WTC11 (cell line): ENCODE measurements at regions not wholly inside any gene's neighbourhood (a gene's known extent, or its start where the extent isn't known, plus 50 kb on each side); places are given as distances from the start of the nearest gene placed in this dataset.

ENCODE experiments used
- CREB1 ChIP-seq: sonication (generic); formaldehyde crosslinking; IDR thresholded peaks from 2 replicates; pipeline ENCODE4 v1.8.0; 2023; ENCODE audit warnings: mild to moderate bottlenecking, missing genetic modification reagents
- CTCF ChIP-seq: fragments of 200-600 bp; IDR thresholded peaks from 2 replicates; pipeline ENCODE4 v1.8.0; 2022; ENCODE audit warnings: antibody characterized with exemption
- E2F1 ChIP-seq: sonication (generic); formaldehyde crosslinking; IDR thresholded peaks from 2 replicates; pipeline ENCODE4 v1.8.0; 2022; ENCODE audit warnings: mild to moderate bottlenecking, missing genetic modification reagents
- E2F4 ChIP-seq: sonication (generic); formaldehyde crosslinking; IDR thresholded peaks from 2 replicates; pipeline ENCODE4 v1.8.1; 2022; ENCODE audit warnings: low read depth, mild to moderate bottlenecking, moderate library complexity, missing genetic modification reagents, borderline replicate concordance
- ERG ChIP-seq: fragments of 250-450 bp; sonication (Bioruptor Pico); IDR thresholded peaks from 2 replicates; pipeline ENCODE4 v1.8.0; 2021; ENCODE audit warnings: mild to moderate bottlenecking
- ESRRA ChIP-seq: sonication (generic); formaldehyde crosslinking; IDR thresholded peaks from 2 replicates; pipeline ENCODE4 v1.8.1; 2022; ENCODE audit warnings: mild to moderate bottlenecking, missing genetic modification reagents, borderline replicate concordance
- NR3C1 ChIP-seq: sonication (generic); formaldehyde crosslinking; conservative IDR thresholded peaks from 2 replicates; pipeline ENCODE4 v1.8.1; 2023; ENCODE audit warnings: low read depth, mild to moderate bottlenecking, missing genetic modification reagents
- TEAD1 ChIP-seq: sonication (generic); formaldehyde crosslinking; IDR thresholded peaks from 2 replicates; pipeline ENCODE4 v1.8.0; 2022; ENCODE audit warnings: mild to moderate bottlenecking, missing genetic modification reagents
- ZBTB43 ChIP-seq: sonication (generic); formaldehyde crosslinking; IDR thresholded peaks from 2 replicates; pipeline ENCODE4 v1.8.1; 2023; ENCODE audit warnings: mild to moderate bottlenecking, missing genetic modification reagents

- no peak for TF ChIP-seq CREB1 (CRISPR knock-in tag)
- no peak for TF ChIP-seq CTCF
- no peak for TF ChIP-seq ESRRA (CRISPR knock-in tag)
- TF ChIP-seq E2F1 (CRISPR knock-in tag): no peak
- no peak for TF ChIP-seq NR3C1 (CRISPR knock-in tag)
- TF ChIP-seq E2F4 (CRISPR knock-in tag): no peak
- no peak for TF ChIP-seq ZBTB43 (CRISPR knock-in tag)
- no peak for TF ChIP-seq TEAD1 (CRISPR knock-in tag)
- no peak for TF ChIP-seq ERG (CRISPR knock-in tag)
These were observed 171.4 kb upstream of the KLF4 start for GRCh38 chr9:107660976-107661375.
